GM12878 (cell line): ENCODE measurements at regions not wholly inside any gene's neighbourhood (a gene's known extent, or its start where the extent isn't known, plus 50 kb on each side); places are given as distances from the start of the nearest gene placed in this dataset.

Experiments
- ATF3 ChIP-seq: IDR thresholded peaks from 2 replicates; pipeline ENCODE4 v1.6.1; 2011; ENCODE audit warnings: low read depth, mild to moderate bottlenecking, low read length, moderate library complexity, borderline replicate concordance; ENCODE audit errors: extremely low read depth
- CTCF ChIP-seq, 3 experiments: IDR thresholded peaks in 2 of 3; conservative IDR thresholded peaks in 1 of 3; 2 replicates each; pipeline ENCODE4 v1.5.1; 2011; ENCODE audit warnings: low read depth in 3 of 3, low read length in 3 of 3, mild to moderate bottlenecking in 3 of 3, control low read depth in 2 of 3, moderate library complexity in 2 of 3, inconsistent platforms in 1 of 3, mixed read lengths in 1 of 3; ENCODE audit not compliant: control insufficient read depth in 2 of 3, insufficient read depth in 1 of 3; ENCODE audit errors: extremely low read depth in 1 of 3
- EP300 ChIP-seq, 2 experiments: fragments of 150-350 bp in 1 of 2; IDR thresholded peaks; 2 replicates each; pipeline ENCODE4 v1.6.1; 2011 to 2012; ENCODE audit warnings: low read depth in 2 of 2, low read length in 2 of 2, borderline replicate concordance in 1 of 2, improper control_type of control experiment in 1 of 2, inconsistent platforms in 1 of 2; ENCODE audit not compliant: control insufficient read depth in 1 of 2
- KAT2A ChIP-seq: conservative IDR thresholded peaks from 2 replicates; pipeline ENCODE4 v1.6.1; 2011; ENCODE audit warnings: low read depth, low read length; ENCODE audit not compliant: control insufficient read depth
- MEF2B ChIP-seq: fragments of 450-650 bp; IDR thresholded peaks from 2 replicates; pipeline ENCODE4 v1.6.1; 2018; ENCODE audit warnings: mild to moderate bottlenecking, moderate library complexity; ENCODE audit not compliant: partially characterized antibody, poor library complexity, severe bottlenecking
- MTA3 ChIP-seq: IDR thresholded peaks from 2 replicates; pipeline ENCODE4 v1.6.1; 2012; ENCODE audit warnings: low read length, inconsistent platforms, borderline replicate concordance
- NFYB ChIP-seq: IDR thresholded peaks from 2 replicates; pipeline ENCODE4 v1.6.1; 2011; ENCODE audit warnings: low read depth, mild to moderate bottlenecking, low read length, improper control_type of control experiment, moderate library complexity; ENCODE audit not compliant: insufficient read depth
- POLR2AphosphoS5 ChIP-seq: IDR thresholded peaks from 2 replicates; pipeline ENCODE4 v1.6.1; 2011; ENCODE audit warnings: mild to moderate bottlenecking, low read length, inconsistent platforms
- PRDM15 ChIP-seq: fragments of 450-650 bp; formaldehyde crosslinking; IDR thresholded peaks from 2 replicates; pipeline ENCODE4 v1.4.0; 2020; ENCODE audit warnings: mild to moderate bottlenecking, moderate library complexity
- SMARCA5 ChIP-seq: fragments of 450-650 bp; IDR thresholded peaks from 2 replicates; pipeline ENCODE4 v1.6.1; 2017; ENCODE audit warnings: mild to moderate bottlenecking
- SUZ12 ChIP-seq: fragments of 200-600 bp; sonication (generic); IDR thresholded peaks from one replicate; pipeline ENCODE4 v1.6.1; 2018; ENCODE audit warnings: antibody characterized with exemption, mild to moderate bottlenecking; ENCODE audit not compliant: unreplicated experiment
- ZNF592 ChIP-seq: fragments of 450-650 bp; IDR thresholded peaks from 2 replicates; pipeline ENCODE4 v1.6.1; 2017; ENCODE audit warnings: mild to moderate bottlenecking, moderate library complexity

- TF ChIP-seq MEF2B (no peak), CTCF (IDR thresholded peaks at IDR 0.05 in 2 of 3, conservative IDR thresholded peaks at IDR 0.05 in 1 of 3; ENCODE audit: control insufficient read depth in 2 of 3, extremely low read depth in 1 of 3, insufficient read depth in 1 of 3, low read depth in 3 of 3, low read length in 3 of 3) (no peak), SMARCA5 (no peak), PRDM15 (CRISPR knock-in tag) (no peak), ZNF592 (no peak), KAT2A (no peak), MTA3 (no peak), SUZ12 (no peak), ATF3 (no peak), POLR2AphosphoS5 (no peak), EP300 (IDR thresholded peaks at IDR 0.05; ENCODE audit: borderline replicate concordance in 1 of 2, control insufficient read depth in 1 of 2, low read depth in 2 of 2, low read length in 2 of 2) (no peak), NFYB (no peak)
These were observed 439.5 kb downstream of the NEBL start for GRCh38 chr10:20457649-20458048.
